Hematopoietic multipotent progenitor cell treated with erythropoietin and hydrocortisone succinate and interleukin-3 and kit ligand, for 15 days (in vitro differentiated cells): ENCODE measurements at regions not wholly inside any gene's neighbourhood (a gene's known extent, or its start where the extent isn't known, plus 50 kb on each side); places are given as distances from the start of the nearest gene placed in this dataset.
"Not testable (repeated sequence)": the region's sequence is repeated elsewhere in the genome, so short reads cannot be mapped to it uniquely, and the experiment has no call there.

Experiments
- DNase-seq: peaks from one replicate; pipeline ENCODE4 v3.0.0-alpha.2; 2015; ENCODE audit warnings: low spot score

- DNase-seq: no peak
Measured at GRCh38 chr1:104953555-104953954, 1203.9 kb downstream of the AMY1C start.

GRCh38 chr1:104973516-104973915, 1223.8 kb downstream of the AMY1C start:
- DNase-seq: no peak

- no peak for DNase-seq
Measured at GRCh38 chr1:104979651-104980050, 1230.0 kb downstream of the AMY1C start.

GRCh38 chr1:104987210-104987609, 1237.5 kb downstream of the AMY1C start:
- no peak for DNase-seq

- no peak for DNase-seq
Measured at GRCh38 chr1:104989012-104989411, 1239.3 kb downstream of the AMY1C start.

- DNase-seq: no peak
Measured at GRCh38 chr1:104991702-104992101, 1242.0 kb downstream of the AMY1C start.

GRCh38 chr1:105000793-105001192, 1251.1 kb downstream of the AMY1C start:
- no peak for DNase-seq

GRCh38 chr1:105004515-105004914, 1254.8 kb downstream of the AMY1C start:
- no peak for DNase-seq

GRCh38 chr1:105005594-105006195, 1256.0 kb downstream of the AMY1C start:
- no peak for DNase-seq

GRCh38 chr1:105017587-105017986, 1267.9 kb downstream of the AMY1C start:
- no peak for DNase-seq

- no peak for DNase-seq
Measured at GRCh38 chr1:105023719-105024118, 1274.0 kb downstream of the AMY1C start.

GRCh38 chr1:105027838-105028471, 1278.3 kb downstream of the AMY1C start:
- DNase-seq: no peak

GRCh38 chr1:105072446-105072845, 1322.7 kb downstream of the AMY1C start:
- DNase-seq: no peak

- no peak for DNase-seq
Measured at GRCh38 chr1:105072850-105073249, 1323.2 kb downstream of the AMY1C start.

- DNase-seq: no peak
Measured at GRCh38 chr1:105073660-105074059, 1324.0 kb downstream of the AMY1C start.

GRCh38 chr1:105083611-105084010, 1333.9 kb downstream of the AMY1C start:
- DNase-seq: no peak

- DNase-seq: no peak
Measured at GRCh38 chr1:105087506-105087905, 1337.8 kb downstream of the AMY1C start.

GRCh38 chr1:105088166-105088565, 1338.5 kb downstream of the AMY1C start:
- DNase-seq: no peak

- DNase-seq: not testable (repeated sequence)
Measured at GRCh38 chr1:105093893-105094292, 1344.2 kb downstream of the AMY1C start.

- DNase-seq: no peak
Measured at GRCh38 chr1:105100102-105100501, 1350.4 kb downstream of the AMY1C start.

- no peak for DNase-seq
Measured at GRCh38 chr1:105101261-105101660, 1351.6 kb downstream of the AMY1C start.

GRCh38 chr1:105102371-105102770, 1352.7 kb downstream of the AMY1C start:
- DNase-seq: peak; percentile 10

- DNase-seq: no peak
Measured at GRCh38 chr1:105122041-105122440, 1372.3 kb downstream of the AMY1C start.
